ENCODE measurements at regions not wholly inside any gene's neighbourhood (a gene's known extent, or its start where the extent isn't known, plus 50 kb on each side); places are given as distances from the start of the nearest gene placed in this dataset.

DNA sequence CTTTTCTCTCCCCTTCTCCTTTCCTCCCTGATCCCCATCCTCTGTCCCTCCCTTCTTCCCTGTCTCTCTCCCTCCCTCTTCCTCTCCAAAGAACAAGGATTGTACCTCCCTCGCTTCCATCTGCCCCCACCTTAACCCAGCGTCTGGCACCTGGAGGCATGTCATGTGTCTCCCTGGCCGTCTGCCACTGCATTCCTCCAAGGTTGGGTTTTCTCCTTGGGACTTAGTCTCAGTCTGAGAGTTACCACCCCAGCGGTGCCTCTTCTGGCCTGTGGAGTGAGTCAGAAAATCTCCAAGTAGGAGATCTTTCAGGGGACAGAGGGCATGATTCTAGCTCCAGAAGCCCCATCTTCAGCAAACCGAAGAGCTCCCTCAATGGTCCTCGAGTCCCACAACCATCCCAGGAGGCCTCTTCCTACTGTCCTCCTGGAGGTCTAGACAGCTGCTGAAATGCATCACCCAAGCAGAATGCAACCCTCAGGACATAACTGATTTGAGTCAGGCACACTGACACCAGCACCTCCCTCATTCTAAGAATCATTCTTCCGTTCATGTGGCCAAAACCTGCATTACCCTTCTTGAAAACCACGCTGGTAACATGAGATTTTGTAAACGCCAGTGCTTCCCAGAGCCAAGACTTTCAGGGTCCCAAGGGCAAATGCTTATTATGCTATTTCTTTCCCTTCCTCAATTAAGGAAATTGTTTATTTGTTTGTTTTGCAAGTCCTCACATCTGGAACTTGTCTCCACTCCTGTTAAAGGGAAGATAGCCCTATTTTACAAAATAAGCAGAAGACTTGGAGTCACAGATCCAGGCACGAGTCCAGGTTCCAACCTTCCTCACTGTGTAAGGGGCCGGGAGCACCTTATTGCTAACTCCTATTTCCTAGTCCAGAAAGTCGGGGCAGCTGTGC, 463.2 kb downstream of the BCL11B start:
- no peak for DNase-seq
- Mint-ChIP-seq H3K4me3 (no peak overlapping the region), H3K27ac (no peak overlapping the region), H3K9me3 (peaks cover 4% of the 10 kb centered on the region), H3K4me1 (no peaks in the 10 kb centered on the region), H3K36me3 (ENCODE audit: low read depth) (no peaks in the 10 kb centered on the region), H3K27me3 (no peaks in the 10 kb centered on the region)
- POLR2A ChIA-PET, result no interaction called here
- CTCF ChIA-PET, result no interaction called here
- intact Hi-C loops (cut with micrococcal nuclease), result no loop called here
- no peak for ATAC-seq (ENCODE audit: low read depth)
- TF ChIP-seq, protein P1, sequence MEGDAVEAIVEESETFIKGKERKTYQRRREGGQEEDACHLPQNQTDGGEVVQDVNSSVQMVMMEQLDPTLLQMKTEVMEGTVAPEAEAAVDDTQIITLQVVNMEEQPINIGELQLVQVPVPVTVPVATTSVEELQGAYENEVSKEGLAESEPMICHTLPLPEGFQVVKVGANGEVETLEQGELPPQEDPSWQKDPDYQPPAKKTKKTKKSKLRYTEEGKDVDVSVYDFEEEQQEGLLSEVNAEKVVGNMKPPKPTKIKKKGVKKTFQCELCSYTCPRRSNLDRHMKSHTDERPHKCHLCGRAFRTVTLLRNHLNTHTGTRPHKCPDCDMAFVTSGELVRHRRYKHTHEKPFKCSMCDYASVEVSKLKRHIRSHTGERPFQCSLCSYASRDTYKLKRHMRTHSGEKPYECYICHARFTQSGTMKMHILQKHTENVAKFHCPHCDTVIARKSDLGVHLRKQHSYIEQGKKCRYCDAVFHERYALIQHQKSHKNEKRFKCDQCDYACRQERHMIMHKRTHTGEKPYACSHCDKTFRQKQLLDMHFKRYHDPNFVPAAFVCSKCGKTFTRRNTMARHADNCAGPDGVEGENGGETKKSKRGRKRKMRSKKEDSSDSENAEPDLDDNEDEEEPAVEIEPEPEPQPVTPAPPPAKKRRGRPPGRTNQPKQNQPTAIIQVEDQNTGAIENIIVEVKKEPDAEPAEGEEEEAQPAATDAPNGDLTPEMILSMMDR (IDR thresholded peaks at IDR 0.05), result no peak

DNA sequence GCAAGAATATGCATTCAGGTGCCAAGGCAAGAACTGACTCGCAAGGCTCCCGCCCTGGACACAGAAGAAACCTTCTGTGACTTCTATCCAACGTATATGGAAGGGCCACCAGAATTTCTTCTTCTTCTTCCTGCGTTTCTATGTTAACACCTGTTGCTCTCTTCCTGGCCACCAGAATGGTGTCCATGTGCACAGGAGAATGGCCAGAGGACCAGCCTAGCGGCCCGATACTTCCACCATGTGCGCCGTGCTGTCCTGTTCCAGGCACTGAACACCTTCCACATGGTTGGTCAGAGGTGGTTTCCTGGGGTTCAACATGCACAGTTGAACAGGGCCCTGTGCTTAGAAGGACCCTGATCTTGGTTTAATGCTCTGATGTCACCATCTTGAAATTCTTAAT, 455.8 kb downstream of the BCL11B start:
- intact Hi-C loops (cut with micrococcal nuclease), result no loop called here
- Mint-ChIP-seq H3K36me3 (ENCODE audit: low read depth) (no peaks in the 10 kb centered on the region), H3K9me3 (peaks cover 6% of the 10 kb centered on the region), H3K4me3 (no peak overlapping the region), H3K4me1 (no peaks in the 10 kb centered on the region), H3K27me3 (no peaks in the 10 kb centered on the region), H3K27ac (no peak overlapping the region)
- ChIA-PET POLR2A (no interaction called here), CTCF (no interaction called here)
- TF ChIP-seq, protein P1 (IDR thresholded peaks at IDR 0.05), result no peak
- ATAC-seq (ENCODE audit: low read depth), result no peak
- DNase-seq, result no peak

DNA sequence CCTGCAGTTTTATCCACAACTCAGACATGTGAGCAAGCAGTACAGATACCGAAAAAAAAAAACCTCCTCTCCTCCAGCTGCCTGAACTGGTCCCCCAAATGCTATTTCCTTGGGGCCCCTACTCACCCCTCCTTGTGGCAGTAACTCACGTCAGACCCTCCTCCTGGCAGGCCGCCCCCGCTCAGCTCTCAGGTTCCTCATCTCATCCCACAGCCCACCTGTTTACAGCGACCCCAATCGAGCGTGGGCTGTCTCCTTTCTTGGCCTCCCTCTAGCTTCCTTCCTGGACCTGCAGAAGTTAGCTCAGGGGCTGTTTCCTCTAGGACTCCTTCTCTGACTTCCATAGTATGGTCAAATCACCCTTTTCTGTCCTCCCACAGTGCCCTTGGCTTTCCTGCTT, 455.3 kb downstream of the BCL11B start:
- DNase-seq (no peak), ATAC-seq (ENCODE audit: low read depth) (no peak)
- H3K4me1 Mint-ChIP-seq, result no peaks in the 10 kb centered on the region
- H3K27me3 Mint-ChIP-seq, result no peaks in the 10 kb centered on the region
- H3K36me3 Mint-ChIP-seq (ENCODE audit: low read depth), result no peaks in the 10 kb centered on the region
- H3K27ac Mint-ChIP-seq, result no peak overlapping the region
- ChIA-PET CTCF (no interaction called here), POLR2A (no interaction called here)
- peaks cover 8% of the 10 kb centered on the region for H3K9me3 Mint-ChIP-seq
- no peak overlapping the region for H3K4me3 Mint-ChIP-seq
- TF ChIP-seq, protein P1 (IDR thresholded peaks at IDR 0.05), result no peak
- intact Hi-C loops (cut with micrococcal nuclease), result no loop called here

DNA sequence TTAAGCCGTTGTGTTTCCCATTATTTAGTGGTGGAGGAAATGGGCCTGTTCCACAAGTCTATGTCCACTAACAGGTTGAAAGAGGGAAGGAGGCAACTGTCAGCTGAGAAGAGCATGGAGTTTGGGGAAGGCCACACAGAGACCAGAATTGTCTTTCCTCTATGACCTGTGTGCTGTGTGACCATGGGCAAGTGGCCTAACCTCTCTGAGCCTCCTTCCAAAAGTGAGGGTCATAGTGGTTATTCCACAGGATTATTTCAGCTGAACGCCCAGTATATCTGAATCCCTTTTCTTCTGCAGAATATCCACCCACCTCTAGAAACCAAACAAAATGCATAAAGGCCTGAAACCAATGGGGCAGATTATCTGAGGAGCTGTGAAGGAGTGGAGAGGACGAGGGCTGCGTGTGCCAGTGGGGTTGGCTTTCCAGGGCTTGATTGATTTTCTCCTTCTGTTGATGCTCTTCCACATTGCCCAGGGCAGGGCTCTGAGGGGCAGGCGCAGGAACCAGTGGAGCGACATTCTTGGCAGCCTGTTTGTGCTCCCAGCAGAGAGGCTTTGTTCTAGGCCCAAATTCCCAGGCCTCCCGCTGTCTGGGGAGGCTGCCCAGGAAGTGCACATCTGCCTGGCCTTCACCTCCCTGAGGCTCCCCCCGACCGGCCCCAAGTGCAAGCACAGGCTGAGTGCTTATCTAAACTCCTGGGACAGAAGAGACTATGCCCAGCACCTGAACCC, 452.7 kb downstream of the BCL11B start:
- TF ChIP-seq, protein P1 (IDR thresholded peaks at IDR 0.05), result no peak
- H3K4me3 Mint-ChIP-seq, result no peak overlapping the region
- H3K9me3 Mint-ChIP-seq, result peaks cover 12% of the 10 kb centered on the region
- intact Hi-C loops (cut with micrococcal nuclease), result no loop called here
- ATAC-seq (ENCODE audit: low read depth) (no peak), DNase-seq (no peak)
- no peaks in the 10 kb centered on the region for H3K4me1 Mint-ChIP-seq
- ChIA-PET CTCF (no interaction called here), POLR2A (no interaction called here)
- no peaks in the 10 kb centered on the region for H3K27me3 Mint-ChIP-seq
- H3K36me3 Mint-ChIP-seq (ENCODE audit: low read depth), result no peaks in the 10 kb centered on the region
- no peak overlapping the region for H3K27ac Mint-ChIP-seq

DNA sequence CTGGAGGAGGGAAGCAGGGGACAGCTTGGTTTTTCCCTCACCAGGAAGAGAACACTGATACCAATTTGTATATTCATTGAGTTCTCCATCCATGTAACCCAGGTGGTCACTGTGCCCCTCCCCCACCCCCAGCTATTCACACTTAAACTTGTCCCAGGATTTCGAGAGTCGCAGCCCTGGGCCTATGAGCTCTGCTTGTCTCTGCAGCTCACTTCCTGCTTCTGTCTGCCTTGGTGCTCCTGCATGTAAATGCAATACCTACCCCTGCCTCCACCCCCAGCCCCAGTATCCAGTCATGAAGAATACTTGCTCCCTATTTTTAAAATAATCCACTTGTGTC, 452.2 kb downstream of the BCL11B start:
- ATAC-seq (ENCODE audit: low read depth) (no peak), DNase-seq (no peak)
- TF ChIP-seq, protein P1 (IDR thresholded peaks at IDR 0.05), result no peak
- ChIA-PET CTCF (no interaction called here), POLR2A (no interaction called here)
- no peaks in the 10 kb centered on the region for H3K4me1 Mint-ChIP-seq
- H3K27me3 Mint-ChIP-seq, result no peaks in the 10 kb centered on the region
- H3K27ac Mint-ChIP-seq, result no peak overlapping the region
- intact Hi-C loops (cut with micrococcal nuclease), result no loop called here
- H3K4me3 Mint-ChIP-seq, result no peak overlapping the region
- peaks cover 13% of the 10 kb centered on the region for H3K9me3 Mint-ChIP-seq
- H3K36me3 Mint-ChIP-seq (ENCODE audit: low read depth), result no peaks in the 10 kb centered on the region

Measured in activated B cell treated with CpG ODN at 0.5 μM for 24 hours (primary cell).